ENCODE measurements at regions not wholly inside any gene's neighbourhood (a gene's known extent, or its start where the extent isn't known, plus 50 kb on each side); places are given as distances from the start of the nearest gene placed in this dataset.

- TF ChIP-seq REST (IDR thresholded peaks at IDR 0.05; ENCODE audit: insufficient read depth in 1 of 2, low read depth in 2 of 2, low read length in 2 of 2) (no peak), FOXP2 (optimal IDR thresholded peaks at IDR 0.05; ENCODE audit: borderline replicate concordance, extremely low read depth, extremely low read length, insufficient read depth) (no peak), SIN3A (IDR thresholded peaks at IDR 0.05; ENCODE audit: borderline replicate concordance, insufficient read depth, low read length) (no peak), TAF1 (IDR thresholded peaks at IDR 0.05; ENCODE audit: borderline replicate concordance, insufficient read depth, low read length) (no peak), POLR2AphosphoS5 (IDR thresholded peaks at IDR 0.05; ENCODE audit: low read depth, low read length) (no peak)
These were observed 848.5 kb downstream of the RAB28 start for GRCh38 chr4:12635629-12636028.
